GM21717 (cell line): ENCODE measurements at regions not wholly inside any gene's neighbourhood (a gene's known extent, or its start where the extent isn't known, plus 50 kb on each side); places are given as distances from the start of the nearest gene placed in this dataset.

Experiments used
- ATAC-seq: cut with Tn5 transposase; IDR thresholded peaks from one replicate; pipeline ENCODE4 v1.9.1; 2021; ENCODE audit warnings: mild to moderate bottlenecking, moderate library complexity; ENCODE audit not compliant: unreplicated experiment

- ATAC-seq: no peak
Observed at GRCh38 chr2:185891403-185891802, 152.8 kb downstream of the FSIP2 start.

DNA sequence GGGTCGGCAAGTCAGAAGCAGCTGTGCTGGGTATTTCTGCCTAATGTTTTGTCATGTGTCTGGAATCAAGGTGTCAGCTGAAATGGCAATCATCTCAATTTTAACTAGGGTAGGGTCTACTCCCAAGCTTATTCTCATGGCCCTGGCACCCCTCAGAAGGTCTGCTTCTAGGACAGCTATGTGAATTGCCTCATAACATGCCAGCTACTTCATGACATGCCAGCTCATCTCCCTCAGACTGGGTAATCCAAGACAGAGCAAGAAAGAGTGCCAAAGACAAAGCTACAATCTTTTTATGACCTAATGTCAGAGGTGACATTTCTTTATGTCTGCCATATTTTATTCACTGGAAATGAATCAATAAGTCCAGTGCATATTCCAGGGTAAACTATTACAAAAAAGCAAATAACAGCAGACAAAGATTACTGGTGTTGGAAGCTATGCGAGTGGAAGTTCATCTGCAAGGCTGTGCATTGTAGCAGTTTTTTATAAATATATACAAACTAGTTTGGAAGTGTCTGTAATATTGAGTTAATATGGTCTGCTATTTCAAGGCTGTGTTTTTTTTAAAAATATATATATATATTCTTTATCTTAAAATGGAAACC, 153.3 kb downstream of the FSIP2 start:
- no peak for ATAC-seq

DNA sequence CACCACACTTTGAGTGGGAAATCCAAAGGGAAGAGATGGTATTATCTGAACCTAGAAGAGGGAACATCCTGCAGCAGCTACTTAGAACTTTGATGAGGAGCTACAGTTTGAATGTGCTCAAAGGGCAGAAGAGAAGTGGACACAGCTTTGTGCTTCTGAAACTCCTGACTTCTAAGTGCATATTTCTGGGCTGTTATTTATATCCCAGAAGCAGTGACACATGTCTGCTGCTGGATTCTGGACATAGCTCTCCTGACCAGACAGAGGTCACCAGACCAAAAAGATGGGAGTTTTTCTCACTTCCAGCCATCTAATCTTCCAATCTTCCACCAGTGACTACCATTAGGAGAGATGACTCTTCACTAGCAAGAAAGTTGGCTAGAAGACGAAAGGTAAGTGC, 153.9 kb downstream of the FSIP2 start:
- ATAC-seq: no peak

DNA sequence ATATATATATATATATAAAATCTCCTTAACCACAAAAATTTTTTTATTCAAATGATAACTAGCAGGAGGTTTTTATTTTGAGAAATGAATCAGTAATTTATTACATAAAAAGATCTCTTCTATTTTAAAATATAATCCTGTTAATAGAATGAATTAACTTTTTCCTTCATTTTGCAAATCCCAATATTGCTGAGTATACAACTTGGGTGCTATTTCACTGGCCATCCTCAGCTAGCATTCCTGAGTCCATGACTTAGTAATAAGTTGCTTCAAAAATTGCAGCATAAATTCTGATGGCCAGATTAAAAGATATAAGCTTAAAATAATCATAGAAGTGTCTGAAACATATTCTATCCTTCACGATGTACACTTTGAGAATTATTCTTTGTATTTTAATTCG, 155.6 kb downstream of the FSIP2 start:
- no peak for ATAC-seq

DNA sequence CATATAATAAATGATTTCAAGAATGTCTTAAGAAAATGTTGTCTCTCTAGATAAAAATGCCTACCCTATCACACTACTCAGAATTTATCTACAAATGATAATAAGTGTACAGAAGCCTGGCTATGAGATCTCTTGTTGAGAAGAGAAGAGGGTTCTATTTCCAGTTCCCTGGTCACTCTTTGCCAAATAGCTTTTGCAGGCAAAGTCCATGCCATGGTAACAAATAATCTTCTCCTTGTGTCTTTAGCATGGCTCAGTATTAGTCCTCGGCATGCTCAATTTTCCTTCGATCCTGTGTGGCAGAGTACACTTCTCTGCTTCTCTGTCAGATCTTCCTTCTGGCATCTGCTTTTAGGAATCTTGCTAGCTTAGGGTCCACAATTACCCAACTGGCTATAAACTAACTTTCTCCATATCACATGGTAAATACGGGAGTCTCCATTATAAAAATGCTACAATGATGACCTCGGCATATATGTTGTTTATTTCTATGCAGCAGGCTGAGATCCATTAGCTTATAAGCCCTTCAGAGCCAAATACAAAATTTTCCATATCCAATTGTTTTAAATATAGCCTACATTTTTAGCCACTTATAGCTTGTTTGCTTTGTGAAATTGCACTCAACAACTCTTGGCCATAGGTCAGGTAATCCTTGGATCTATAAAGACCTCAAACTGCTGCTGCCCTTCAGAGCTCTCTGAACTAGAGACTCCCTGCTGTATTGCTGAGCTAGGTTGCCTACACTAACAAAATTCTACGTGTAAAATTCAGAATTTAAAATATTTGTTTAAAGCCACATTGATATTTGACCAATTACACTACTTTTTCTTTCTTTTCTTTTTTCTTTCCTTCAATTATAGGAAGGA, 157.5 kb downstream of the FSIP2 start:
- no peak for ATAC-seq

DNA sequence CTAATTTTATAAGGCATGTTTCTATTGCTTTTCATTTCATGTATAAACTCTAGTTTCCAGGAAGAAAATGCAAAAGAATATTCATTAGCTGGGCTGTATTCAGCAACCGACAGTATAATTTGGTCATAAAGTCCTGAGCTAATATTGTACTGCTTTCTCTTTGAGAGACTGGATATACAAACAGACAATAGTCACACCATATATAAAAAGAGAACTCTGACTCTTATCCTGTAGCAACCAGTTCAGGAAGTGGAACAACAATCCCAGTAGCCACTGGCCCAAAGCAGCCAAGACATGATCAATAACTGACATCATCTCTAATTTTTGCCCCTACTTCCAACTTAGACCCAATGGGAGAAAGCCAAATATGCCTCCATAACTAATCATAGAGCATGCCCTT, 160.8 kb downstream of the FSIP2 start:
- no peak for ATAC-seq

GRCh38 chr2:185919155-185919554, 180.6 kb downstream of the FSIP2 start:
- ATAC-seq: no peak

DNA sequence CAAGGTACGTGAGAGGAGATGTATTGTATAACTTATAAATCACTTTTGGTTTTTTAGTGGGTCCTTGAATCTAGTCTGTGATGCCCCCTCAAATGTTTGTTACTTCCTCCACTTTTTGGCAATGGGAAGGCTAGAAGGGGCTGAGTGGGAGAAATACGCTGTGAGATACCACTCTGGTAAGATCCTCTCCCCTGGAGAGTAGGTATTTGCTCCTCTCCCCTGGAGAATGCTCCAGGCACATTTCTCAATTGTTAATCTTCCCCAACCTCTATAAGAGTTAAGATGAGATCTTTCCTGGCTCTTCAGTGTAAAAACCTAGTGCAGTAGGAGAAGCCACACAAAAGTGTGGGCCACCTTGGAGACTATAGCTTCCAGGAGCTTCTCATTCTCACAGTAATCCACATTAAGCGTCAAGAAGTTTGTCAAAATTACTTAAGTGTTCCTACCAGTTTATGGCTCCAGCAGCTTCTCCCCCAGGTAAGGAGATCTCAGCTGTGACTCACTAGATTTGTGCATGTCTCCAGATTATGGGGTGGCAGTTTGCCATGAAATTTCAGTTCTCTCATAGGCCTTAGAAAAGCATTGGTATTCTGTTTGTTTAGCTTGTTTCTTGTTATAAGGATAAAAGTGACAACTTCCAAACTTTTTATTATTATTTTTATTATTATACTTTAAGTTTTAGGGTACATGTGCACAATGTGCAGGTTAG, 182.6 kb downstream of the FSIP2 start:
- ATAC-seq: no peak

- no peak for ATAC-seq
Observed at GRCh38 chr2:185934232-185934631, 195.6 kb downstream of the FSIP2 start.

- no peak for ATAC-seq
Observed at GRCh38 chr2:185939858-185940257, 201.3 kb downstream of the FSIP2 start.

GRCh38 chr2:185942855-185943254, 204.3 kb downstream of the FSIP2 start:
- ATAC-seq: no peak

GRCh38 chr2:185947722-185948121, 209.1 kb downstream of the FSIP2 start:
- ATAC-seq: no peak

GRCh38 chr2:185952100-185952499, 213.5 kb downstream of the FSIP2 start:
- no peak for ATAC-seq

- no peak for ATAC-seq
Observed at GRCh38 chr2:185954389-185954788, 215.8 kb downstream of the FSIP2 start.

DNA sequence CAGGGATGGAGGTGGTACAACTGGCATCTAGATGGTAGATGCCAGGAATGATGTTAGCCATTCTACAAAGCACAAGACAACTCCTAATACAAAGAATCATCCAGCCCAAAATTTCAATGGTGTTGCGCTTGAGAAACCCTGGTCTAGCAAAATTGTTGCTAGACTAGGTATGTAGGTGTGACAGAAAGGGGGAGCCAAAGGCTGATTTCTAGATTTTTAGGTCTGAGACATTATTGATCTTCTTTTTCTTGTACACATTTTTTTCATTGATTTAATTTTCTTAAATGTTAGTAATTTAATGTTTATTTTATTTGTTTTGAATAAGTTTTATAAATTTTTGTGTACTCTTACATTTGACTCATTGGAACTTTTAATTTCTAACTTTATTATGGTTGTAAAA, 216.4 kb downstream of the FSIP2 start:
- no peak for ATAC-seq

DNA sequence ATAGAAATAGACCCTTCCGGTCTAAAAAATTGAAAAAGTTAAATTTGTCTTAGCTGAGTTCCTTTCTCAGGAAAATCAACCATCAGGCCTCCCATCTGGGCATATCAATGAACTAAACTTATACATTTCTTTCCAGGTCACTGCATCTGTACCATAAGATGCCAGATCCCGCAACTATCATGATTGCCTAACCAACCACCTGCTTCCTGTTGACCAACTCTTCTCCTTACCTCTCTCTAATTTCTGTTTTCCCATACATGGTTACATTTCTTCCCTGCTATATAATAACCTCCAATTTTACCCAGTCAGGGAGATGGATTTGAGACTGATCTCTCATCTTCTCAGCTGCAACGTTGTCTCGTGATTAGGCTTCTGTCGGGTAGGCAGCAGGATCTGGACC, 228.7 kb downstream of the FSIP2 start:
- no peak for ATAC-seq

DNA sequence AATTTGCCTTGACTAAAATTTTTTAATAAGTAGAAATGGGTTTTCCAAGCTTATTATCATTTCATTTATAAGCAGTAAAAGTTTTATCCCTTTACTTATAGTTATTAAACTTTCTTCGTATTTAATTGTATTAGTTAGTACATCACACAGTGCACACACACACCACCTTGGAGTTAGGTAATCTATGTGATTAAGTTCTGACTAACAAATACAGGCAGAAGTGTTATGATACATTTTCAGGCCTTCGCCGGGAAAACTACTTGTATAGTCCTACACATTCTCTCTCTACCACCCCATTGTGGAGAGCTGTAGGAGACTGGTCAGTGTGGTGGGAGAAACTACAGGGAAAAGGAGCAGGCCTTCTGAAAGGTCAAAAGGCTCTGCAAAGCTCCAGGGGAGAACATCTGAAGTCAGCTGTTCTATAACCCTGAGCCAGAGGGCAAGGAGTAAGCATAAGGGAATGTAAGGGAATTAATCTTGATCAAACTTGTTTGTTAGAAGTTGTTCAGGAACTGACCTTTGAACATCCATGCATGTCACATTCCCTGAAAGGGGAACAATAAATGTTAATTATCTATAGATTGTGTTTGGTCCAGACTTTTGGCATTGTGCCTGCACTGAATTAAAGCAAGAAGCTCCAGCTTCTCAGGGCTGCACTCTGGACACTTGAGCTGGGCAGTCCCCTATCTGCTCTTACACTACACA, 231.7 kb downstream of the FSIP2 start:
- ATAC-seq: no peak

GRCh38 chr2:185978634-185979407, 240.2 kb downstream of the FSIP2 start:
- no peak for ATAC-seq

GRCh38 chr2:185979546-185980071, 241.0 kb downstream of the FSIP2 start:
- ATAC-seq: no peak

DNA sequence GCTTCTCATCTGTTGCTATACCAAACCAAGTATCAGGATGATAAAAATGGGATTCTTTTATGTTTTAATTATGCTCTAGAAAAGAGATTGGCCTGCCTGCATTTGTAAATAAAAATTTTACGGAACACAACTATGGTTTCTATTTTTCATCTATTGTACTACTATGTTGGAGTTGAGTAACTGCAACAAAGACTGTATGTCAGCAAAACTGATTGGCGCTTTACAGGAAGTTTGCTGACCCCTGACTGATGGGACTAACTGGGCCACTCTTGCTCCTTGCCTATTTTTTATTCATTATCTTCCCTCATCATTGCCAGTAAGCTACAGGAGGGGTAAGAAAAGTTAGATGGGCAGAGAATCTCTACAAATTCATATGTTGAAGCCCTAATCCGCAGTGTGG, 242.3 kb downstream of the FSIP2 start:
- ATAC-seq: no peak
